IMR-90 (cell line): ENCODE measurements at regions not wholly inside any gene's neighbourhood (a gene's known extent, or its start where the extent isn't known, plus 50 kb on each side); places are given as distances from the start of the nearest gene placed in this dataset.

Experiments used
- ATAC-seq: fragments of 200-7000 bp; cut with Tn5 transposase; 2 replicates; pipeline ENCODE4 v1.9.1; 2020; ENCODE audit warnings: low read depth, mild to moderate bottlenecking, moderate library complexity
- BruUV-seq: library from RNA; stranded (reverse); fragments of 400-500 nt; replicated peaks from 2 replicates; lab custom pipeline; 2021; lab: Mats Ljungman, UMichigan
- CTCF ChIA-PET: fragments of 300-600 bp; formaldehyde crosslinking; extraction: SDS; loops from one replicate; lab custom pipeline; 2021; ENCODE audit warnings: antibody characterized with exemption; lab: Yijun Ruan, JAX
- POLR2A ChIA-PET: fragments of 300-600 bp; sonication (Branson Sonifier 250); formaldehyde crosslinking; loops from one replicate; lab custom pipeline; 2022; ENCODE audit warnings: antibody characterized with exemption; ENCODE audit not compliant: unreplicated experiment; lab: Charles Lee
- DNase-seq: peaks from one replicate; pipeline ENCODE4 v3.0.0; 2013
- H2AFZ ChIP-seq: replicated peaks from 2 replicates; pipeline ENCODE3; 2013; ENCODE audit warnings: low read length, mild to moderate bottlenecking; ENCODE audit not compliant: poor library complexity
- H2AK5ac ChIP-seq: 2 replicates; pipeline ENCODE4 v1.6.1; 2013; ENCODE audit warnings: low read depth, low read length, inconsistent platforms
- H2AK9ac ChIP-seq: replicated peaks from 2 replicates; pipeline ENCODE3; 2013; ENCODE audit warnings: mild to moderate bottlenecking, low read depth, low read length, moderate library complexity; ENCODE audit not compliant: poor library complexity
- H2BK120ac ChIP-seq: 2 replicates; pipeline ENCODE4 v1.6.1; 2013; ENCODE audit warnings: low read depth, low read length, inconsistent platforms
- H2BK15ac ChIP-seq: 3 replicates; pipeline ENCODE4 v1.6.1; 2013; ENCODE audit warnings: low read depth, low read length, inconsistent platforms
- H2BK20ac ChIP-seq: 2 replicates; pipeline ENCODE4 v1.6.1; 2013; ENCODE audit warnings: low read depth, mild to moderate bottlenecking, inconsistent platforms, low read length, moderate library complexity
- H2BK5ac ChIP-seq: 2 replicates; pipeline ENCODE4 v1.6.1; 2013; ENCODE audit warnings: mild to moderate bottlenecking, low read depth, low read length, inconsistent platforms; ENCODE audit not compliant: poor library complexity, severe bottlenecking
- H3K14ac ChIP-seq: replicated peaks from 2 replicates; pipeline ENCODE4 v1.6.1; 2013; ENCODE audit warnings: low read depth, low read length, inconsistent platforms
- H3K18ac ChIP-seq: 2 replicates; pipeline ENCODE4 v1.6.1; 2013; ENCODE audit warnings: low read depth, low read length, control low read depth
- H3K23ac ChIP-seq: 2 replicates; pipeline ENCODE4 v1.6.1; 2013; ENCODE audit warnings: low read depth, low read length, inconsistent platforms
- H3K27ac ChIP-seq: 2 replicates; pipeline ENCODE4 v1.5.1; 2013; ENCODE audit warnings: mild to moderate bottlenecking, control low read depth, low read length; ENCODE audit not compliant: insufficient read depth
- H3K27me3 ChIP-seq: 2 replicates; pipeline ENCODE4 v1.6.1; 2013; ENCODE audit warnings: low read length; ENCODE audit not compliant: control insufficient read depth, insufficient read depth
- H3K36me3 ChIP-seq: 2 replicates; pipeline ENCODE4 v1.6.1; 2013; ENCODE audit warnings: low read length, mixed read lengths; ENCODE audit not compliant: control insufficient read depth, insufficient read depth
- H3K4ac ChIP-seq: 2 replicates; pipeline ENCODE4 v1.6.1; 2013; ENCODE audit warnings: low read depth, low read length, inconsistent platforms
- H3K4me1 ChIP-seq: 2 replicates; pipeline ENCODE4 v1.6.1; 2013; ENCODE audit warnings: low read length, mixed read lengths; ENCODE audit not compliant: control insufficient read depth, insufficient read depth
- H3K4me2 ChIP-seq: 2 replicates; pipeline ENCODE4 v1.6.1; 2013; ENCODE audit warnings: low read depth, mild to moderate bottlenecking, control low read depth, low read length, moderate library complexity
- H3K4me3 ChIP-seq: 2 replicates; pipeline ENCODE4 v1.5.1; 2013; ENCODE audit warnings: low read depth, mild to moderate bottlenecking, control low read depth, low read length, moderate library complexity; ENCODE audit not compliant: insufficient read depth
- H3K56ac ChIP-seq: 2 replicates; pipeline ENCODE4 v1.6.1; 2013; ENCODE audit warnings: low read length, inconsistent platforms; ENCODE audit not compliant: insufficient read depth; ENCODE audit errors: extremely low read depth
- H3K79me1 ChIP-seq, 2 experiments: 2 replicates each; pipeline ENCODE4 v1.6.1; 2013; ENCODE audit warnings: low read length in 2 of 2, inconsistent platforms in 1 of 2, low read depth in 1 of 2
- H3K9ac ChIP-seq: 2 replicates; pipeline ENCODE4 v1.6.1; 2013; ENCODE audit warnings: low read depth, low read length, control low read depth
- H3K9me1 ChIP-seq: 2 replicates; pipeline ENCODE4 v1.6.1; 2013; ENCODE audit warnings: low read length, inconsistent platforms; ENCODE audit not compliant: insufficient read depth
- H3K9me3 ChIP-seq: 2 replicates; pipeline ENCODE4 v1.6.1; 2013; ENCODE audit warnings: low read length; ENCODE audit not compliant: control insufficient read depth, insufficient read depth
- H4K20me1 ChIP-seq: 2 replicates; pipeline ENCODE4 v1.6.1; 2013; ENCODE audit warnings: low read length, inconsistent platforms; ENCODE audit not compliant: insufficient read depth
- H4K5ac ChIP-seq: 2 replicates; pipeline ENCODE4 v1.6.1; 2013; ENCODE audit warnings: mild to moderate bottlenecking, low read depth, low read length, control low read depth
- H4K8ac ChIP-seq, 2 experiments: 2 replicates each; pipeline ENCODE4 v1.6.1; 2013; ENCODE audit warnings: low read depth in 2 of 2, low read length in 2 of 2, control low read depth in 1 of 2, inconsistent platforms in 1 of 2
- H4K91ac ChIP-seq: 2 replicates; pipeline ENCODE4 v1.6.1; 2013; ENCODE audit warnings: low read depth, low read length, inconsistent platforms; ENCODE audit not compliant: insufficient read depth
- MXI1 ChIP-seq: IDR thresholded peaks from 2 replicates; pipeline ENCODE4 v1.6.1; 2012; ENCODE audit warnings: low read depth, mild to moderate bottlenecking, low read length, moderate library complexity, borderline replicate concordance
- whole genome bisulfite sequencing, 2 experiments: methylation state at CpG; one replicate each; pipeline versions ENCODE4 v1.1.5 to v1.1.7; 2013; ENCODE audit warnings: missing lambda C conversion rate in 2 of 2; ENCODE audit not compliant: insufficient read length in 1 of 2; ENCODE audit errors: extremely low coverage in 2 of 2; 5-methylcytosine and 5-hydroxymethylcytosine counted together
- dilution Hi-C: fragments of 300-500 bp; cut with HindIII; formaldehyde crosslinking; loops from one replicate; pipeline ENCODE4 v1.14.3; 2018; ENCODE audit warnings: low sequenced_read_pairs; ENCODE audit not compliant: unreplicated experiment
- in situ Hi-C: fragments of 300-500 bp; cut with MboI; formaldehyde crosslinking; loops from 3 replicates; pipeline ENCODE4 v1.14.3; 2019; ENCODE audit warnings: low sequenced_read_pairs, inconsistent platforms, mixed read lengths
- intact Hi-C: fragments of 100-400 bp; cut with micrococcal nuclease; formaldehyde crosslinking; loops from 2 replicates; pipeline ENCODE4 v1.10.0; 2022

DNA sequence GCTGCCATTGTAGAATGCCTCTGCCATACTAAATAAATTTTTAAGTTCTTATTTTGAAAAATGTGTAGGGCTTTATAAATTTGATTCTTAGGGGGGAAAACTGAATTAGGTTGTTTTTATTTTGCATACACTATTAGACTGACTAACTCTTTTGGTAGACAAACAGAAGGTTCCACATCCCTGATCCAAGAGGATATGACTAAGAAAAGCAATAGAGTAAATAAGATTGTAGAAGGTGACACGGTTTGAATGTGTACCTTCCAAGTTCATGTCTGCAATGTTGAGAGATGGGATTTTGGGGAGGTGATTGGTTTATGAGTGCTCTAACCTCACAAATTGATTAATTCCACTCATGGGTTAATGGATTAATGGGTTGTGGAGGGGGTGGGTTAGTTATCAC is 127.9 kb downstream of the GLUL start:
- Histone ChIP-seq H4K5ac (no peak overlapping the region), H3K9ac (no peak overlapping the region), H3K9me3 (no peaks in the 10 kb centered on the region), H3K23ac (no peak overlapping the region), H3K14ac (no peak overlapping the region), H3K4me1 (no peaks in the 10 kb centered on the region), H3K4ac (no peak overlapping the region), H2AFZ (no peak overlapping the region), H3K79me1 (no peaks in the 10 kb centered on the region), H3K27me3 (no peaks in the 10 kb centered on the region; the same call in 1 of the 2 replicates), H2AK5ac (no peak overlapping the region), H3K4me2 (no peak overlapping the region), H3K9me1 (no peaks in the 10 kb centered on the region), H2BK5ac (no peak overlapping the region), H4K20me1 (no peaks in the 10 kb centered on the region), H3K18ac (no peak overlapping the region), H3K27ac (no peak overlapping the region), H2BK120ac (no peak overlapping the region), H4K8ac (no peak overlapping the region), H3K4me3 (no peak overlapping the region), H2BK15ac (no peak overlapping the region), H2AK9ac (no peak overlapping the region), H4K91ac (no peak overlapping the region), H3K56ac (no peak overlapping the region), H2BK20ac (no peak overlapping the region), H3K36me3 (no peaks in the 10 kb centered on the region)
- intact Hi-C loops (no loop called here), dilution Hi-C loops (no loop called here), in situ Hi-C loops (no loop called here)
- no CpG with 5 or more reads among the region's 1 CpG for WGBS, 2 experiments
- no peak for DNase-seq
- ATAC-seq: no peak
- no peak for TF ChIP-seq MXI1
- ChIA-PET CTCF (no interaction called here), POLR2A (no interaction called here)
- no TSS peak for BruUV-seq
